H1 (cell line): ENCODE measurements at regions not wholly inside any gene's neighbourhood (a gene's known extent, or its start where the extent isn't known, plus 50 kb on each side); places are given as distances from the start of the nearest gene placed in this dataset.

Experiments
- CTCF ChIA-PET: fragments of 300-600 bp; sonication (Branson Sonifier 250); formaldehyde crosslinking; loops from one replicate; lab custom pipeline; 2021; ENCODE audit not compliant: partially characterized antibody; lab: Charles Lee
- POLR2A ChIA-PET: fragments of 300-600 bp; sonication (Branson Sonifier 250); formaldehyde crosslinking; loops from one replicate; lab custom pipeline; 2021; ENCODE audit warnings: inconsistent platforms; ENCODE audit not compliant: partially characterized antibody; lab: Charles Lee
- DNase-seq, 2 experiments: peaks; one replicate each; pipeline versions ENCODE4 v3.0.0 to v3.0.0-alpha.2; 2010 to 2022; ENCODE audit warnings: low spot score in 2 of 2, low read depth in 1 of 2, mixed read lengths in 1 of 2
- FAIRE-seq: peaks from 2 replicates; lab custom pipeline; 2011; peaks lifted over from hg19 to GRCh38; lab: Jason Lieb, UNC
- H2AFZ ChIP-seq: 2 replicates; pipeline ENCODE4 v1.8.1; 2012; ENCODE audit warnings: low read length, inconsistent platforms
- H2AK5ac ChIP-seq: 2 replicates; pipeline ENCODE4 v1.6.1; 2013; ENCODE audit warnings: low read depth, low read length
- H2BK120ac ChIP-seq: replicated peaks from 2 replicates; pipeline ENCODE3; 2013; ENCODE audit warnings: low read depth, low read length, inconsistent platforms
- H2BK12ac ChIP-seq: 2 replicates; pipeline ENCODE4 v1.6.1; 2013; ENCODE audit warnings: low read depth, low read length
- H2BK15ac ChIP-seq: 2 replicates; pipeline ENCODE4 v1.6.1; 2013; ENCODE audit warnings: low read length
- H2BK20ac ChIP-seq: 2 replicates; pipeline ENCODE4 v1.6.1; 2013; ENCODE audit warnings: low read length
- H2BK5ac ChIP-seq: 2 replicates; pipeline ENCODE4 v1.6.1; 2013; ENCODE audit warnings: low read depth, low read length
- H3K14ac ChIP-seq: 2 replicates; pipeline ENCODE4 v1.6.1; 2013; ENCODE audit warnings: inconsistent platforms; ENCODE audit not compliant: insufficient read length
- H3K18ac ChIP-seq: 2 replicates; pipeline ENCODE4 v1.6.1; 2013; ENCODE audit warnings: low read length; ENCODE audit errors: extremely low read depth
- H3K23ac ChIP-seq: 2 replicates; pipeline ENCODE4 v1.6.1; 2013; ENCODE audit warnings: inconsistent platforms; ENCODE audit not compliant: insufficient read length
- H3K23me2 ChIP-seq: 2 replicates; pipeline ENCODE4 v1.6.1; 2013; ENCODE audit warnings: low read depth, low read length
- H3K27ac ChIP-seq: 2 replicates; pipeline ENCODE4 v1.6.1; 2011; ENCODE audit warnings: low read depth, low read length, inconsistent platforms
- H3K27me3 ChIP-seq, 4 experiments: replicated peaks in 1 of 4; 1 replicate in 1 of 4; 2 replicates in 3 of 4; pipeline versions ENCODE4 v1.6.1 to v1.8.1; 2011 to 2013; ENCODE audit warnings: low read length in 3 of 4, mild to moderate bottlenecking in 3 of 4, inconsistent platforms in 2 of 4, mixed read lengths in 2 of 4, moderate library complexity in 1 of 4; ENCODE audit not compliant: control insufficient read depth in 3 of 4, insufficient read depth in 3 of 4; ENCODE audit errors: extremely low read depth in 1 of 4
- H3K36me3 ChIP-seq, 4 experiments: 2 replicates each; pipeline versions ENCODE4 v1.6.1 to v1.8.1; 2011 to 2013; ENCODE audit warnings: mild to moderate bottlenecking in 4 of 4, low read length in 3 of 4, moderate library complexity in 2 of 4, control low read depth in 1 of 4, inconsistent platforms in 1 of 4; ENCODE audit not compliant: insufficient read depth in 4 of 4, control insufficient read depth in 2 of 4
- H3K4ac ChIP-seq: replicated peaks from 2 replicates; pipeline ENCODE3; 2013; ENCODE audit warnings: low read length, low read depth, mixed read lengths, inconsistent platforms; ENCODE audit not compliant: insufficient read length
- H3K4me1 ChIP-seq, 4 experiments: replicated peaks in 1 of 4; 1 replicate in 1 of 4; 2 replicates in 3 of 4; pipeline versions ENCODE4 v1.6.1 to v1.8.1; 2011 to 2013; ENCODE audit warnings: low read length in 3 of 4, inconsistent platforms in 2 of 4, mixed read lengths in 1 of 4; ENCODE audit not compliant: insufficient read depth in 4 of 4, control insufficient read depth in 3 of 4
- H3K4me2 ChIP-seq, 2 experiments: 2 replicates each; pipeline versions ENCODE4 v1.6.1 to v1.8.1; 2011 to 2013; ENCODE audit warnings: low read depth in 2 of 2, low read length in 2 of 2, control low read depth in 1 of 2, inconsistent platforms in 1 of 2, mild to moderate bottlenecking in 1 of 2; ENCODE audit not compliant: insufficient read depth in 1 of 2
- H3K4me3 ChIP-seq, 4 experiments: fragments of 200-600, 300-600 bp in 1 of 4; sonication (generic), shearing (Covaris generic), sonication (Bioruptor Twin) in 1 of 4; 2 replicates each; pipeline versions ENCODE4 v1.5.1 to v1.8.1; 2011 to 2016; ENCODE audit warnings: low read length in 4 of 4, low read depth in 3 of 4, control low read depth in 2 of 4, inconsistent platforms in 2 of 4, mild to moderate bottlenecking in 2 of 4, mixed read lengths in 1 of 4, moderate library complexity in 1 of 4; ENCODE audit not compliant: insufficient read depth in 2 of 4; ENCODE audit errors: extremely low read depth in 1 of 4
- H3K56ac ChIP-seq: replicated peaks from 2 replicates; pipeline ENCODE3; 2013; ENCODE audit warnings: low read depth, mild to moderate bottlenecking, mixed read lengths, low read length, inconsistent platforms; ENCODE audit not compliant: insufficient read length
- H3K79me1 ChIP-seq: 2 replicates; pipeline ENCODE4 v1.6.1; 2013; ENCODE audit warnings: low read depth, low read length, control low read depth
- H3K79me2 ChIP-seq, 2 experiments: 2 replicates each; pipeline versions ENCODE4 v1.6.1 to v1.8.1; 2012 to 2013; ENCODE audit warnings: low read length in 2 of 2, mild to moderate bottlenecking in 2 of 2, inconsistent platforms in 1 of 2; ENCODE audit not compliant: insufficient read depth in 2 of 2, control insufficient read depth in 1 of 2
- H3K9ac ChIP-seq, 4 experiments: replicated peaks in 1 of 4; 1 replicate in 1 of 4; 2 replicates in 3 of 4; pipeline versions ENCODE4 v1.6.1 to v1.8.1; 2011 to 2013; ENCODE audit warnings: low read depth in 3 of 4, low read length in 3 of 4, control low read depth in 2 of 4, mild to moderate bottlenecking in 2 of 4, moderate library complexity in 2 of 4, inconsistent platforms in 1 of 4; ENCODE audit errors: extremely low read depth in 1 of 4
- H3K9me3 ChIP-seq, 2 experiments: 2 replicates each; pipeline versions ENCODE4 v1.6.1 to v1.8.1; 2012 to 2013; ENCODE audit warnings: mild to moderate bottlenecking in 2 of 2, moderate library complexity in 2 of 2, control low read depth in 1 of 2, inconsistent platforms in 1 of 2, low read depth in 1 of 2, low read length in 1 of 2, mixed read lengths in 1 of 2; ENCODE audit not compliant: insufficient read depth in 2 of 2
- H4K20me1 ChIP-seq, 2 experiments: replicated peaks in 1 of 2; 2 replicates each; pipeline versions ENCODE3 to v1.8.1; 2011 to 2013; ENCODE audit warnings: inconsistent platforms in 2 of 2, low read length in 2 of 2, mild to moderate bottlenecking in 1 of 2; ENCODE audit not compliant: insufficient read depth in 2 of 2, control insufficient read depth in 1 of 2
- H4K5ac ChIP-seq: 2 replicates; pipeline ENCODE4 v1.6.1; 2013; ENCODE audit warnings: low read length, low read depth, mixed read lengths, inconsistent platforms; ENCODE audit not compliant: insufficient read length
- H4K8ac ChIP-seq: 2 replicates; pipeline ENCODE4 v1.8.0; 2013; ENCODE audit warnings: mild to moderate bottlenecking, moderate library complexity, low read length, inconsistent platforms; ENCODE audit not compliant: insufficient read depth; ENCODE audit errors: extremely low read depth
- H4K91ac ChIP-seq: replicated peaks from 2 replicates; pipeline ENCODE3; 2013; ENCODE audit warnings: low read length, mixed read lengths, inconsistent platforms; ENCODE audit not compliant: insufficient read length
- ASH2L ChIP-seq: fragments of 200-600, 300-600 bp; sonication (generic); IDR thresholded peaks from one replicate; pipeline ENCODE4 v1.7.1; 2017; ENCODE audit warnings: low read length
- BACH1 ChIP-seq: IDR thresholded peaks from 2 replicates; pipeline ENCODE4 v1.6.1; 2012; ENCODE audit warnings: low read length, improper control_type of control experiment
- CBX8 ChIP-seq: fragments of 300-800, 300-1000 bp; sonication (generic); IDR thresholded peaks from 2 replicates; pipeline ENCODE4 v1.7.1; 2016; ENCODE audit warnings: low read depth, low read length, borderline replicate concordance
- CEBPB ChIP-seq: IDR thresholded peaks from 2 replicates; pipeline ENCODE4 v1.6.1; 2012; ENCODE audit warnings: low read depth, low read length
- CHD1 ChIP-seq: IDR thresholded peaks from 2 replicates; pipeline ENCODE4 v1.6.1; 2012; ENCODE audit warnings: low read depth, low read length, improper control_type of control experiment
- EGR1 ChIP-seq: IDR thresholded peaks from 2 replicates; pipeline ENCODE4 v1.6.1; 2011; ENCODE audit warnings: low read depth, low read length, borderline replicate concordance
- KDM5A ChIP-seq: fragments of 200-600 bp; IDR thresholded peaks from 2 replicates; pipeline ENCODE4 v1.7.1; 2012; ENCODE audit warnings: mild to moderate bottlenecking, low read length, inconsistent platforms, mixed read lengths
- PHF8 ChIP-seq: fragments of 200-600 bp; sonication (generic); conservative IDR thresholded peaks from 2 replicates; pipeline ENCODE4 v1.7.1; 2012; ENCODE audit warnings: low read depth, mild to moderate bottlenecking, inconsistent platforms, low read length, moderate library complexity
- SP2 ChIP-seq: IDR thresholded peaks from 2 replicates; pipeline ENCODE4 v1.6.1; 2012; ENCODE audit warnings: mild to moderate bottlenecking, low read length, inconsistent platforms
- SP4 ChIP-seq: IDR thresholded peaks from 2 replicates; pipeline ENCODE4 v1.6.1; 2012; ENCODE audit warnings: low read length, inconsistent platforms
- TBP ChIP-seq: IDR thresholded peaks from 2 replicates; pipeline ENCODE4 v1.6.1; 2011; ENCODE audit warnings: low read depth, low read length, improper control_type of control experiment
- TEAD4 ChIP-seq: IDR thresholded peaks from 2 replicates; pipeline ENCODE4 v1.6.1; 2012; ENCODE audit warnings: low read depth, low read length, inconsistent platforms, mixed read lengths
- YY1 ChIP-seq: IDR thresholded peaks from 2 replicates; pipeline ENCODE4 v1.6.1; 2011; ENCODE audit warnings: low read depth, mild to moderate bottlenecking, low read length
- ZNF274 ChIP-seq: IDR thresholded peaks from 2 replicates; pipeline ENCODE4 v1.7.0; 2012; ENCODE audit warnings: low read length, borderline replicate concordance; ENCODE audit errors: extremely low read depth
- WGBS, 2 experiments: shearing (Covaris generic) in 1 of 2; methylation state at CpG; one replicate each; pipeline versions ENCODE4 v1.1.6 to v1.1.7; 2013 to 2015; ENCODE audit warnings: low lambda C conversion rate in 2 of 2, mixed read lengths in 2 of 2, inconsistent platforms in 1 of 2, low coverage in 1 of 2, missing lambda C conversion rate in 1 of 2; ENCODE audit not compliant: insufficient replicate concordance in 2 of 2, insufficient coverage in 1 of 2, insufficient read length in 1 of 2; ENCODE audit errors: extremely low coverage in 1 of 2, missing lambda C conversion rate in 1 of 2; 5-methylcytosine and 5-hydroxymethylcytosine counted together
- TF ChIP-seq, protein P1 (sequence below): IDR thresholded peaks from 2 replicates; pipeline ENCODE4 v1.6.1; 2012; ENCODE audit warnings: inconsistent platforms

- no peak overlapping the region for H4K5ac ChIP-seq
- CTCF ChIA-PET, result interaction anchor here (0.6 to 2.1 kb wide), 9 partner anchors 9 to 1011 kb away, joined by 3 to 8 read pairs (median 3); partner anchors contain the start of gene AGPS
- H2AFZ ChIP-seq, result no peak overlapping the region
- no peak overlapping the region for H2BK12ac ChIP-seq
- H3K4me3 ChIP-seq, result no peak overlapping the region
- no peak overlapping the region for H3K18ac ChIP-seq
- H3K9ac ChIP-seq, result no peak overlapping the region
- H4K91ac ChIP-seq, result no peak overlapping the region
- H3K79me2 ChIP-seq, result no peaks in the 10 kb centered on the region
- no peaks in the 10 kb centered on the region for H3K9me3 ChIP-seq
- H2BK5ac ChIP-seq, result no peak overlapping the region
- no peak for TF ChIP-seq ASH2L
- TF ChIP-seq SP4, result no peak
- TF ChIP-seq EGR1, result no peak
- no peak for TF ChIP-seq CHD1
- TF ChIP-seq, protein P1, sequence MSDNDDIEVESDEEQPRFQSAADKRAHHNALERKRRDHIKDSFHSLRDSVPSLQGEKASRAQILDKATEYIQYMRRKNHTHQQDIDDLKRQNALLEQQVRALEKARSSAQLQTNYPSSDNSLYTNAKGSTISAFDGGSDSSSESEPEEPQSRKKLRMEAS, result no peak
- TF ChIP-seq CBX8, result no peak
- TF ChIP-seq BACH1, result no peak
- TF ChIP-seq CEBPB, result no peak
- TF ChIP-seq TBP, result no peak
- no peak for TF ChIP-seq KDM5A
- TF ChIP-seq YY1, result no peak
- TF ChIP-seq TEAD4, result no peak
- no peak for TF ChIP-seq PHF8
- no peak for TF ChIP-seq SP2
- no peak for TF ChIP-seq ZNF274
- TF ChIP-seq, all 59 proteins: peak for 0
- H3K4me1 ChIP-seq, result no peaks in the 10 kb centered on the region
- no peak overlapping the region for H2BK15ac ChIP-seq
- H3K36me3 ChIP-seq, result no peaks in the 10 kb centered on the region
- 85% methylated on average over 1 of the region's 1 CpG; no CpG with 5 or more reads in 1 of the 2 experiments for WGBS, 2 experiments
- POLR2A ChIA-PET, result interaction anchor here (0.9 kb wide), 1 partner anchor 10 kb away, joined by 3 read pairs; no protein-coding TSS in a partner anchor
- H3K56ac ChIP-seq, result no peak overlapping the region
- no peaks in the 10 kb centered on the region for H4K20me1 ChIP-seq
- no peaks in the 10 kb centered on the region for H3K27me3 ChIP-seq
- H2BK120ac ChIP-seq, result no peak overlapping the region
- DNase-seq (no peak), FAIRE-seq (no peak)
- H2AK5ac ChIP-seq, result no peak overlapping the region
- H4K8ac ChIP-seq, result no peak overlapping the region
- H3K27ac ChIP-seq, result no peak overlapping the region
- H3K23ac ChIP-seq, result no peak overlapping the region
- no peak overlapping the region for H3K4me2 ChIP-seq
- H3K4ac ChIP-seq, result no peak overlapping the region
- H2BK20ac ChIP-seq, result no peak overlapping the region
- H3K79me1 ChIP-seq, result no peaks in the 10 kb centered on the region
- H3K23me2 ChIP-seq, result no peaks in the 10 kb centered on the region; the same call in 1 of the 2 replicates
- H3K14ac ChIP-seq, result no peak overlapping the region
Measured at GRCh38 chr2:177155631-177156030, 57.0 kb upstream of the HNRNPA3 start.
